GM12873 (cell line): ENCODE measurements at regions not wholly inside any gene's neighbourhood (a gene's known extent, or its start where the extent isn't known, plus 50 kb on each side); places are given as distances from the start of the nearest gene placed in this dataset.

Experiments used
- TF ChIP-seq, protein P1 (sequence below): IDR thresholded peaks from 2 replicates; pipeline ENCODE4 v1.5.1; 2012; ENCODE audit warnings: low read depth, mild to moderate bottlenecking, moderate library complexity, low read length, control low read depth; ENCODE audit not compliant: insufficient read depth; ENCODE audit errors: missing control alignments

GRCh38 chr15:26477044-26477443, 295.8 kb downstream of the GABRB3 start:
- TF ChIP-seq, protein P1, sequence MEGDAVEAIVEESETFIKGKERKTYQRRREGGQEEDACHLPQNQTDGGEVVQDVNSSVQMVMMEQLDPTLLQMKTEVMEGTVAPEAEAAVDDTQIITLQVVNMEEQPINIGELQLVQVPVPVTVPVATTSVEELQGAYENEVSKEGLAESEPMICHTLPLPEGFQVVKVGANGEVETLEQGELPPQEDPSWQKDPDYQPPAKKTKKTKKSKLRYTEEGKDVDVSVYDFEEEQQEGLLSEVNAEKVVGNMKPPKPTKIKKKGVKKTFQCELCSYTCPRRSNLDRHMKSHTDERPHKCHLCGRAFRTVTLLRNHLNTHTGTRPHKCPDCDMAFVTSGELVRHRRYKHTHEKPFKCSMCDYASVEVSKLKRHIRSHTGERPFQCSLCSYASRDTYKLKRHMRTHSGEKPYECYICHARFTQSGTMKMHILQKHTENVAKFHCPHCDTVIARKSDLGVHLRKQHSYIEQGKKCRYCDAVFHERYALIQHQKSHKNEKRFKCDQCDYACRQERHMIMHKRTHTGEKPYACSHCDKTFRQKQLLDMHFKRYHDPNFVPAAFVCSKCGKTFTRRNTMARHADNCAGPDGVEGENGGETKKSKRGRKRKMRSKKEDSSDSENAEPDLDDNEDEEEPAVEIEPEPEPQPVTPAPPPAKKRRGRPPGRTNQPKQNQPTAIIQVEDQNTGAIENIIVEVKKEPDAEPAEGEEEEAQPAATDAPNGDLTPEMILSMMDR, result no peak

DNA sequence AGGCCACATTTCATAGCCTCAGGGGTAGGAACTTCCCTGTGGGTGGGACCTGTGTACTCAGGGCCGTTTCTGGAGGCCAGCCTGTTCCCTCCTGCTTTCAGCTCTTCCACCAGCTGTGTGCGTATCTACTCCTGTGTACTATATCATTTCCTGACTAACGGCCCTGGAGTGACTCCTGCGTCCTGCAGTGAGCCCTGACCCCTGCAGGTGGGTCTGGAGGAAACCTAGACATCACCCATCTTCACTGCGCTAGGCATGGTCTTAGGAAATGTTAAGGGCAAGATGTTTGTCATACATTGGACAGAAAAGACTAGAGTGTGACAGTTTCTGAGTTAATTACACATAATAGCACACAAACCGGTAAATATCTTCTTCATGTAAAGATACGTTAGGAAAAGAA, 297.3 kb downstream of the GABRB3 start:
- TF ChIP-seq, protein P1, result no peak

GRCh38 chr15:26472661-26473060, 300.2 kb downstream of the GABRB3 start:
- TF ChIP-seq, protein P1, result no peak

DNA sequence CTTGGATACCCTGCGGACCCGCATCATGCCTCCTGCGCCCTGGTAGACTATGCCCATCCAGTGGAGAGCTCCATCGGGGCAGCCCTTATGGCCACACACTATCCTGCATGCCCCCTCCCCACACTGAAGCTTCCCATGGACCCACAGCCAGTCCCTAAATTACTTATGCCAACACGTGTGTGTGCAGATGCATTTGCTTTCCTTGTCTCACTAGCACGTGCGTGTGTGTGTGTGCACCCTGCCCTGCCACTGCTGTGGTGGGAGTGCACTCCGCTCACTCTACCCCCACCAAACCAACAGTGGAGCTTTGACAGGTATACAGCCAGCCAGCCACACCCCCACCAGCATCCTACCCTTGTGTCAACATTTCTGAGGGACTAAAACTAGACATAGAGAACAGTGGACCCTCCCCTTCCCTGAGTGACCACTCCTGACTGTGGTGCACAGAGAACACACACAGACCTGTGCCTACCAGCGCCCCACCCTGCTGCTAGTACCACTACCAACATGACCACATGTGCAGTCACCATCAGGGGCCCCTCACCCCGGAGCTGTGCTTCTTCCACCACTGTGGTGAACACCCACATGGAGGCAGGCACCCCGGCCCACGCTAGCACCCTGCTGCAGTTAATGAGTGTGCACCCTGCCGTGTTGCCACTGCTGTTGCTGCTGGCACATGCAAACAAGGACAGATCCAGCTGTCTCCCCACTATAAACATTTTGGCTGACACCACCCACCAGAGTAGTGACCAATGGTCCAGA, 310.8 kb downstream of the GABRB3 start:
- TF ChIP-seq, protein P1, result no peak

DNA sequence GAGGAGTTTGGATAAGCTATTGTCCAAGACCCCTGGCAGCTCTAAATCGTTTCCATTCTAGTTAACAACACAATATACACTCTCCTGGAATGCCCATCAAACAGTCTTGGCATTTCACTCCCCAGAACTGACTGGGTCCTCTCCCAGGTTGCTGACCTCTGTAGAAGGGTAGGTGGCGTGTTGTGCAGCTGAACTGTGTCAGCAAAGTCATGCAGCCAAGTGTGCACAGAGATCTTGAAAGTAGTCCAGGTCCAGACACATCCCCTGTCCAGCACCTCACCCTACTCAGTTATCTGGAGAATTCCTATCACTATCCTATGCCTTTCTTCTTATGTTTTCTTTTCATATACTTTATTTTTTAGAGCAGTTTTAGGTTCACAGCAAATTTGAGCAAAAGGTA, 312.7 kb downstream of the GABRB3 start:
- TF ChIP-seq, protein P1, result no peak

DNA sequence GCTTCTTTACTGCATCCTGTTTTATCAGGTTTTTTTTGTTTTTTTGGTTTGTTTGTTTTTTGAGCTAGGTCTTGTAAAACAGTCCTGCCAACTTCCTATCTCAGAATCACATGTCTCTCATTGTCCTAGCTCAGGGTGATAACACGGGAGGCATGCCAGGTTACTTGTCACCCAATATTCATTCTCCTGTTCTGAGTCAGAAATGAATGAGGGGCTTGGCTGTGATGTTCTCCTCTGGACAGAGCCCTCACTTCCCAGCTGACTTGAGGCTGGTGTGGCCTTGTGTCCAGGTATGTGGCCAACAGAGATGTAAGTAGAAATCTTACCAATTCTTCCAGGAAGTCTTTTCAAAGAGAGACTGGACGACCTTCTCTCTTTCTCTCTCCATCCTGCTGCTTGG, 317.0 kb downstream of the GABRB3 start:
- TF ChIP-seq, protein P1, result no peak

GRCh38 chr15:26453914-26454313, 319.0 kb downstream of the GABRB3 start:
- TF ChIP-seq, protein P1, result no peak
